ENCODE measurements at regions not wholly inside any gene's neighbourhood (a gene's known extent, or its start where the extent isn't known, plus 50 kb on each side); places are given as distances from the start of the nearest gene placed in this dataset.

GRCh38 chr20:52921340-52921739 lies 50.8 kb upstream of the TSHZ2 start:
- Histone ChIP-seq H3K4me1 (ENCODE audit: control insufficient read depth in 1 of 2, insufficient read depth in 2 of 2, low read length in 2 of 2) (no peaks in the 10 kb centered on the region), H3K9me3 (ENCODE audit: control insufficient read depth in 1 of 2, low read length in 2 of 2) (no peaks in the 10 kb centered on the region), H3K27me3 (ENCODE audit: low read depth, low read length) (no peaks in the 10 kb centered on the region), H3K4me3 (ENCODE audit: low read depth in 1 of 2, low read length in 2 of 2) (no peak overlapping the region), H3K27ac (ENCODE audit: low read length) (no peak overlapping the region), H3K36me3 (ENCODE audit: control insufficient read depth in 1 of 2, insufficient read depth in 2 of 2, low read length in 2 of 2) (no peaks in the 10 kb centered on the region)

GRCh38 chr20:52918311-52918710 lies 53.8 kb upstream of the TSHZ2 start:
- no peaks in the 10 kb centered on the region for H3K27me3 ChIP-seq (ENCODE audit: low read depth, low read length)
- no peak overlapping the region for H3K27ac ChIP-seq (ENCODE audit: low read length)
- no peaks in the 10 kb centered on the region for H3K4me1 ChIP-seq (ENCODE audit: control insufficient read depth in 1 of 2, insufficient read depth in 2 of 2, low read length in 2 of 2)

GRCh38 chr20:52915564-52915963 lies 56.6 kb upstream of the TSHZ2 start:
- Histone ChIP-seq H3K27me3 (ENCODE audit: low read depth, low read length) (no peaks in the 10 kb centered on the region), H3K4me1 (ENCODE audit: control insufficient read depth in 1 of 2, insufficient read depth in 2 of 2, low read length in 2 of 2) (no peaks in the 10 kb centered on the region), H3K9me3 (ENCODE audit: control insufficient read depth in 1 of 2, low read length in 2 of 2) (peaks cover 0 to 8% of the 10 kb centered on the region in 2 donors), H3K4me3 (ENCODE audit: low read depth in 1 of 2, low read length in 2 of 2) (no peak overlapping the region), H3K36me3 (ENCODE audit: control insufficient read depth in 1 of 2, insufficient read depth in 2 of 2, low read length in 2 of 2) (no peaks in the 10 kb centered on the region), H3K27ac (ENCODE audit: low read length) (no peak overlapping the region)

More at GRCh38 chr20:52918311-52918710, 53.8 kb upstream of the TSHZ2 start:
- Histone ChIP-seq H3K36me3 (ENCODE audit: control insufficient read depth in 1 of 2, insufficient read depth in 2 of 2, low read length in 2 of 2) (no peaks in the 10 kb centered on the region), H3K9me3 (ENCODE audit: control insufficient read depth in 1 of 2, low read length in 2 of 2) (peaks cover 0 to 8% of the 10 kb centered on the region in 2 donors), H3K4me3 (ENCODE audit: low read depth in 1 of 2, low read length in 2 of 2) (no peak overlapping the region)

GRCh38 chr20:52914870-52915269 lies 57.3 kb upstream of the TSHZ2 start:
- H3K36me3 ChIP-seq (ENCODE audit: control insufficient read depth in 1 of 2, insufficient read depth in 2 of 2, low read length in 2 of 2) = no peaks in the 10 kb centered on the region
- H3K9me3 ChIP-seq (ENCODE audit: control insufficient read depth in 1 of 2, low read length in 2 of 2) = peaks cover 0 to 8% of the 10 kb centered on the region in 2 donors
- no peaks in the 10 kb centered on the region for H3K27me3 ChIP-seq (ENCODE audit: low read depth, low read length)
- no peaks in the 10 kb centered on the region for H3K4me1 ChIP-seq (ENCODE audit: control insufficient read depth in 1 of 2, insufficient read depth in 2 of 2, low read length in 2 of 2)
- H3K4me3 ChIP-seq (ENCODE audit: low read depth in 1 of 2, low read length in 2 of 2) = no peak overlapping the region
- H3K27ac ChIP-seq (ENCODE audit: low read length) = no peak overlapping the region

- Histone ChIP-seq H3K36me3 (ENCODE audit: control insufficient read depth in 1 of 2, insufficient read depth in 2 of 2, low read length in 2 of 2) (no peaks in the 10 kb centered on the region), H3K27ac (ENCODE audit: low read length) (no peak overlapping the region), H3K4me3 (ENCODE audit: low read depth in 1 of 2, low read length in 2 of 2) (no peak overlapping the region), H3K9me3 (ENCODE audit: control insufficient read depth in 1 of 2, low read length in 2 of 2) (peaks cover 0 to 8% of the 10 kb centered on the region in 2 donors), H3K27me3 (ENCODE audit: low read depth, low read length) (no peaks in the 10 kb centered on the region), H3K4me1 (ENCODE audit: control insufficient read depth in 1 of 2, insufficient read depth in 2 of 2, low read length in 2 of 2) (no peaks in the 10 kb centered on the region)
Observed at GRCh38 chr20:52913650-52914387, 58.3 kb upstream of the TSHZ2 start.

- no peaks in the 10 kb centered on the region for H3K9me3 ChIP-seq (ENCODE audit: control insufficient read depth in 1 of 2, low read length in 2 of 2)
- H3K27me3 ChIP-seq (ENCODE audit: low read depth, low read length) = no peaks in the 10 kb centered on the region
- H3K4me3 ChIP-seq (ENCODE audit: low read depth in 1 of 2, low read length in 2 of 2) = no peak overlapping the region
- H3K27ac ChIP-seq (ENCODE audit: low read length) = no peak overlapping the region
- H3K4me1 ChIP-seq (ENCODE audit: control insufficient read depth in 1 of 2, insufficient read depth in 2 of 2, low read length in 2 of 2) = no peaks in the 10 kb centered on the region
- H3K36me3 ChIP-seq (ENCODE audit: control insufficient read depth in 1 of 2, insufficient read depth in 2 of 2, low read length in 2 of 2) = no peaks in the 10 kb centered on the region
Observed at GRCh38 chr20:52905241-52905994, 66.7 kb upstream of the TSHZ2 start.

GRCh38 chr20:52904837-52905236 lies 67.3 kb upstream of the TSHZ2 start:
- H3K27me3 ChIP-seq (ENCODE audit: low read depth, low read length) = no peaks in the 10 kb centered on the region
- no peaks in the 10 kb centered on the region for H3K36me3 ChIP-seq (ENCODE audit: control insufficient read depth in 1 of 2, insufficient read depth in 2 of 2, low read length in 2 of 2)
- no peak overlapping the region for H3K27ac ChIP-seq (ENCODE audit: low read length)
- no peaks in the 10 kb centered on the region for H3K4me1 ChIP-seq (ENCODE audit: control insufficient read depth in 1 of 2, insufficient read depth in 2 of 2, low read length in 2 of 2)
- no peaks in the 10 kb centered on the region for H3K9me3 ChIP-seq (ENCODE audit: control insufficient read depth in 1 of 2, low read length in 2 of 2)
- H3K4me3 ChIP-seq (ENCODE audit: low read depth in 1 of 2, low read length in 2 of 2) = no peak overlapping the region

- Histone ChIP-seq H3K27ac (ENCODE audit: low read length) (no peak overlapping the region), H3K9me3 (ENCODE audit: control insufficient read depth in 1 of 2, low read length in 2 of 2) (no peaks in the 10 kb centered on the region), H3K4me1 (ENCODE audit: control insufficient read depth in 1 of 2, insufficient read depth in 2 of 2, low read length in 2 of 2) (no peaks in the 10 kb centered on the region), H3K27me3 (ENCODE audit: low read depth, low read length) (no peaks in the 10 kb centered on the region), H3K4me3 (ENCODE audit: low read depth in 1 of 2, low read length in 2 of 2) (no peak overlapping the region), H3K36me3 (ENCODE audit: control insufficient read depth in 1 of 2, insufficient read depth in 2 of 2, low read length in 2 of 2) (no peaks in the 10 kb centered on the region)
Observed at GRCh38 chr20:52899041-52899608, 73.0 kb upstream of the TSHZ2 start.

- no peak overlapping the region for H3K4me3 ChIP-seq (ENCODE audit: low read depth in 1 of 2, low read length in 2 of 2)
- no peaks in the 10 kb centered on the region for H3K4me1 ChIP-seq (ENCODE audit: control insufficient read depth in 1 of 2, insufficient read depth in 2 of 2, low read length in 2 of 2)
- no peaks in the 10 kb centered on the region for H3K9me3 ChIP-seq (ENCODE audit: control insufficient read depth in 1 of 2, low read length in 2 of 2)
- H3K36me3 ChIP-seq (ENCODE audit: control insufficient read depth in 1 of 2, insufficient read depth in 2 of 2, low read length in 2 of 2) = no peaks in the 10 kb centered on the region
- no peaks in the 10 kb centered on the region for H3K27me3 ChIP-seq (ENCODE audit: low read depth, low read length)
- H3K27ac ChIP-seq (ENCODE audit: low read length) = no peak overlapping the region
Observed at GRCh38 chr20:52896348-52896747, 75.8 kb upstream of the TSHZ2 start.

GRCh38 chr20:52895701-52896100 lies 76.5 kb upstream of the TSHZ2 start:
- Histone ChIP-seq H3K36me3 (ENCODE audit: control insufficient read depth in 1 of 2, insufficient read depth in 2 of 2, low read length in 2 of 2) (no peaks in the 10 kb centered on the region), H3K27ac (ENCODE audit: low read length) (no peak overlapping the region), H3K4me1 (ENCODE audit: control insufficient read depth in 1 of 2, insufficient read depth in 2 of 2, low read length in 2 of 2) (no peaks in the 10 kb centered on the region), H3K9me3 (ENCODE audit: control insufficient read depth in 1 of 2, low read length in 2 of 2) (no peaks in the 10 kb centered on the region), H3K4me3 (ENCODE audit: low read depth in 1 of 2, low read length in 2 of 2) (no peak overlapping the region), H3K27me3 (ENCODE audit: low read depth, low read length) (no peaks in the 10 kb centered on the region)

- no peaks in the 10 kb centered on the region for H3K36me3 ChIP-seq (ENCODE audit: control insufficient read depth in 1 of 2, insufficient read depth in 2 of 2, low read length in 2 of 2)
- no peaks in the 10 kb centered on the region for H3K4me1 ChIP-seq (ENCODE audit: control insufficient read depth in 1 of 2, insufficient read depth in 2 of 2, low read length in 2 of 2)
- no peaks in the 10 kb centered on the region for H3K9me3 ChIP-seq (ENCODE audit: control insufficient read depth in 1 of 2, low read length in 2 of 2)
- no peak overlapping the region for H3K4me3 ChIP-seq (ENCODE audit: low read depth in 1 of 2, low read length in 2 of 2)
- H3K27me3 ChIP-seq (ENCODE audit: low read depth, low read length) = no peaks in the 10 kb centered on the region
- no peak overlapping the region for H3K27ac ChIP-seq (ENCODE audit: low read length)
Observed at GRCh38 chr20:52895235-52895634, 76.9 kb upstream of the TSHZ2 start.
